GM21619 (cell line): ENCODE measurements at regions not wholly inside any gene's neighbourhood (a gene's known extent, or its start where the extent isn't known, plus 50 kb on each side); places are given as distances from the start of the nearest gene placed in this dataset.
A peak's percentile ranks its signal among the peaks of the same experiment; 100 is the strongest.
"Not testable (repeated sequence)": the region's sequence is repeated elsewhere in the genome, so short reads cannot be mapped to it uniquely, and the experiment has no call there.

Experiments
- ATAC-seq: cut with Tn5 transposase; IDR thresholded peaks from one replicate; pipeline ENCODE4 v1.9.1; 2021; ENCODE audit not compliant: unreplicated experiment

DNA sequence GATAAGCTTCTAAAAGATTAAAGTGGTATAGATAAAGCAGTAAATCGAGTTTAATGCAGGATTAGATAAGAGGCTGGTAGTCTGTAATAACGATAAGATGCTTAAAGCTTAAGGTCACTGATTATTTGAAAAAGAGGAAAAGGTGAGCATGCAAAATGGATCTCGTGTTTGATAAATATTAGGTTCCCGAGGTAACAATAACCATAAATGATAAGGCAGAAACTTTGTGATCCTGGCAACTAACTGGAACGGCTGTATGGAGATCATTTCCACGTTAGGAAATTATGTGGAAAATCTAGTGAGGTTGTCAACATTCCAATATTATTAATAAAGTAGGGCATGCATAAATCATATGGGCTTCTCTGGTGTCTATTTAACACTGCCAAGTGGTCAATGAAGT lies 255.5 kb downstream of the EFCAB11 start:
- no peak for ATAC-seq

DNA sequence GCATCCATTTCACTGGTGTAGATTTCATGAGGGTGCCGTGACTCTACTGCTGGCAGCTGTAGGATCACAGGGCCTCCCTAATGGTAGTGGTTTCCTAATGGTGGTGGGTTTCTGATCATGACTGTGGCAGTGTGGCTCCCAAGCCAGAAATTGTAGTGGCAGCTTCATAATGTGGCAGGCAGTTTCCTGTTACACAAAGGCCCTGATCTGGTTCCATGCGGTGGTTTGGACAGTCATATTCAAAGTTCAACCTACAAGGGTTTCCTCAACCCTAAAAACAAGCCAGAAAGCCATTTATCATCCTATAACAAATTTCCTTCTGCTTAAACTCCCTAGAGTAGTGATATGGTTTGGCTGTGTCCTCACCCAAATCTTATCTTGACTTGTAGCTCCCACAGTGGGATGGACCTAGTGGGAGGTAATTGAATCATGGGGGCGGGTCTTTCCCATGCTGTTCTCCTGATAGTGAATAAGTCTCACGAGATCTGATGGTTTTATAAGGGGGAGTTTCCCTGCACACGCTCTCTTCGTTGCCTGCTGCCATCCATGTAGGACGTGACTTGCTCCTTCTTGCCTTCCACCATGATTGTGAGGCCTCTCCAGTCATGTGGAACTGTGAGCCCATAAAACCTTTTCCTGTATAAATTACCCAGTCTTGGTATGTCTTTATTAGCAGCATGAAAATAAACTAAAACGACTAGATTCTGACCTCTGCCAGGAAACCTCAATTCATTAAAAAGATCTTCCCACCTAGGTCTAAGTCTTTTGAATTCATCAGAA lies 257.1 kb downstream of the EFCAB11 start:
- ATAC-seq: no peak

DNA sequence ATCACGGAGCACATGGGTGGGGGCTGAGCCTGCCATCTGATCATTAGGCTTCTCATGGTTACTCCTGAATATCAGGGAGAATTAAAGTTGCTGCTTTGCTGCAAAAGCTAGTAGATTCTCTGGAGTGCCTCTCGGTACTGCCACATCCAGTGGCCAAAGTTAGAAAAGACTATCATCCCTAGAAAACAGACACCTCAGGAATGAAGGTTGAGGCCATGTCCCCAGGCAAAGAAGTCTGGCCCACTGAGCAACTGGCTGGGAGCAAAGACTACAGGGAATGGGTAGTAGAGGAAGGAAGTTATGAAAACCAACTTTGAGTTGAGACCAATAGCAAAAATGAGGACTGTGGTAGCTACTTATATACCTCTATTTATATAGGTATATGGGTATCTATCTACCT lies 258.7 kb downstream of the EFCAB11 start:
- no peak for ATAC-seq

DNA sequence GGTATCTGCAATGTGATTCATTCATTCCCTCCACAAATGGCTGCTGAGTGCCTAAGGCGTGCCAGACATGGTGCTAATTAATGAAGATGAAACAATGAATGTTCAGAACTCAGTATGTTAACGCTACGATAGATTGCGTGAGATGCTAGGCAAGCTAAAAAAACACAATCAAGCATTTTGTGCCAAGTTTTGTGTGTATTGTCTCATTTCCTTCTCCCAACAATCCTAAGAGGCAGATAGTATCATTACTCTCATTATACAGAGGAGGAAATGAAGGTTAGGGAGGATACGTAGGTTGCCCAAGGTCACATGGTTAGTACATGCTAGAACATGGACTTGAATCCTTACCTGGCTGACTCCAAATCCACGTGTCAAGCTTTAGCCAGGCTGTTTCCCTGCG lies 264.4 kb downstream of the EFCAB11 start:
- ATAC-seq: no peak

DNA sequence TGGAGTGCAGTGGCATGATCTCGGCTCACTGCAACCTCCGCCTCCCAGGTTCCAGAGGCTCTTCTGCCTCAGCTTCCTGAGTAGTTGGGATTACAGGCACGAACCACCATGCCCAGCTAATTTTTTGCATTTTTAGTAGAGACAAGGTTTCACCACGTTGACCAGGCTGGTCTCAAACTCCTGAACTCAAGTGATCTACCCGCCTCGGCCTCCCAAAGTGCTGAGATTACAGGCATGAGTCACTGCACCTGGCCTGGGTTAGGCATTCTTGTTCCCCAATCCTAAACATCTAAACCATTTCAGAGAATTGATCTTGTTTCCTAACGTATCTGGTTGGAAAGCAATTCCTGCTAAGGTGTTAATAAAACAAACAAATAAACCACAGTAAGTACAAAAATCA lies 264.8 kb downstream of the EFCAB11 start:
- not testable (repeated sequence) for ATAC-seq

DNA sequence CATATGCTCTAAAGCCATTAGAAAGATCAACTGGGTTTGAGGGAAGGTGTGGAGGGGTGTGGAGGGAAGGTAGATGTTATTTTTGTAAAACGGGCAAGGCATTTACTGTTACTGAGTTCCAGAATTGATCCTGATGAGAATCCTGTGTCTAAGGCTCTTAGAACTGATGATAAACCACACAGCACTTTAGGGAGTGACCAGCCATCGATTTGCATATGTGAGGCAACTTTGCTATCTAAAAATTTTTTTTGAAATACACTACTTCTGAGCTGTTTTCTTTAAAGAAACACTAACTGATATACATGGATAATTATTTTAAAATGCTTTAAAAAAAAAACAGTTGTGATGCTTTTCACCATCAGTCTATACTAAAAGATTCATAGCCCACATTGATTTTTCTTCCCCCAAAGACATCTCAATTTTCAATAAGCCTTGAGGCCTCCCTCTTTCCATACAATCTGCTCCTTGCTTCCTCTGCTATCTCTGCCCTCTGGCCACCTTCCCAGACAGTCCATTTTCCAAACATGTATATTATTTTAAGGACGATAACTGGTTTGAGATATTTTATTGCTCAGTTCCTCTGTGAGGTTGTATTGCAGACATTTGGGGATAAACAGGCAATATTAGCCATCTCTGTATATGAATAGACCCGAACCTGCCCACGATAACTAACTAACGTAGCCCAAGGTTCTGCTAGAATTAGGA lies 265.9 kb downstream of the EFCAB11 start:
- ATAC-seq: no peak

DNA sequence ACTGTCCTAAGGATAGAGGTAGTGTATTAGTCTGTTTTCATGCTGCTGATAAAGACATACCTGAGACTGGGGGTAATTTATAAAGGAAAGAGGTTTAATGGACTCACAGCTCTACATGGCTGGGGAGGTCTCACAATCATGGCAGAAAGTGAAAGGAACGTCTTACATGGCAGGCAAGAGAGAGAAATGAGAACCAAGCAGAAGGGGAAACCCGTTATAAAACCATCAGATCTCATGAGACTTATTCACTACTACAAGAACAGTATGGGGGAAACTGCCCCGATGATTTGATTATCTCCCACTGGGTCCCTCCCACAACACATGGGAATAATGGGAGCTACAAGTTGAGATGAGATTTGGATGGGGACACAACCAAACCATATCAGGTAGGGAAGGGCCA lies 267.4 kb downstream of the EFCAB11 start:
- not testable (repeated sequence) for ATAC-seq

DNA sequence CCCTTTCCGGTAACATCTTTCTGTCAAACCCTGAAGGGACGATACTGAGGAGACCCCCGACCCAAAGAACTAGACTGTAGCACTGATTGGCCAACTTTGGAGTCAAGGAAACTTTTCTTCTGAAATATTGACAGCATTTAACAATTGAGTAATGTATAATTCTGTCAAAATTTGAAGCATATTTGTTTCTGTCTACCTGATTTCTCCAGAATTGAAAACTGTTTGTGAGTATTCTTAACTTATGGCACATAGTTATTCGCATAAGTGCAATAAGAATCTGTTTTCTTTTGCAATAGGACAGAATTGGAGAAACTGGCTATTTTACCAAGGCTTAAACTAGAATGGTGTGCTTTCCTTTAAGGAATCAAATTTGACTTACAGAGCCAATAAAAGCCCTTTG lies 267.1 kb upstream of the FOXN3 start:
- ATAC-seq: no peak

DNA sequence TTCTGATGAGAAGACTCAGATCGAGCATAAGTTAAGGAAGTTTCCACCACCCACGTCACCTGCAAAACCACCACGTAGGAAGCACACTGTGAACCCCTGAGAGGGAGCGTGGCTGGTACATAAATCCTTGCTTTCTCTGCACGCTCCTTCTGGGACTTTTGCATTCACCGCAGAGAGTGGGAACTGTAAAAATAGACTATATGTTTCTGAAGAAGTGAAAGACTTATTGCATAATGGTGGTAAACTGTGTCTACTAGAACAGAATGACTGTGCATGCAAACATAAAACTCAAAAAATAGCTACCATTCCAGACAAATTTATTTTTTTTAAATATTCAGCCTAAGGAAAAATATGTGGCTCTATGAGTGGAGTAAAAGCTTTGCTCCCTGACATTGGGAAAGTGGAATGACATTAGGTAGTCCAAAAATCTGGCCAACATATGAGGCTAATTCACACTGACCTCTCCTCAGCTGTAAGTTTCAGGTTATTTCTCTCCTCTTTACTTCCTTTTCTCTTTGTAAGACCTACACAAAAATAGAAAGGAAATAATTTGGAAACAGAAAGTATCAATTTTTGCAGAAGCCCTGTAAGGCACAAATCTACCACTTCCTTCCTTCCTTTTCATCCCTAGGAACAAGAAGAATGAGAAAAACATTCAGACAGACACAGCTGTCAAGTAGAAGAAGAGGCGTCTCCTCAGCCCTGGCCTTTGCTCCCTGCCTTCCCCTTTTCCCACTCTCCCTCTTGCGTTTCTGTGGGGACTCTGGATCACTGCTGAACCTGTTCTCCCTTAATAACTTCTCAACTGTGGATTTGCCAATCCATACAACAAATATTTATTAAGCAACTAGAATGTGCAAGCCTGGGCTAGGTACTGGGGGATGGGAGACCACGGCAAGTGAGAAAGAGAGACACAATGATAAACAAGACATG lies 264.3 kb upstream of the FOXN3 start:
- ATAC-seq: peak; percentile 89

DNA sequence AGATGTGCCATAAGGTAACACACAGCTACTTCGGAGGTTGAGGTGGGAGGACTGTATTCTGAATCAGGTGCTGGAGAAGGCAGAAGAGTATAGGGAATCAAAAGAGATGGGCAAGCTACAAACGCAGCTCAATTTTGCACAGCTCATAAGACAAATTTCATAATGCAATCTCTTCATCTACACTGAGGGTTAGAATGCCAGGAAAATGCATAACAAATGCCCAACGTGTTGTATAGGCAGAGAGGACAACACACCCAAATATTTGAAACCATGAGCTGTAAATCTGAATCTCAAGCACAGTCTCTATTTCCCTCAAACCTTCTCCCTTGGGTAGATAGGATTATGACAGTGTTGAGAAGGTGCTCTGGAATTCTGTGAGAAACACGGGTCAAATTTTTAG lies 263.1 kb upstream of the FOXN3 start:
- no peak for ATAC-seq

DNA sequence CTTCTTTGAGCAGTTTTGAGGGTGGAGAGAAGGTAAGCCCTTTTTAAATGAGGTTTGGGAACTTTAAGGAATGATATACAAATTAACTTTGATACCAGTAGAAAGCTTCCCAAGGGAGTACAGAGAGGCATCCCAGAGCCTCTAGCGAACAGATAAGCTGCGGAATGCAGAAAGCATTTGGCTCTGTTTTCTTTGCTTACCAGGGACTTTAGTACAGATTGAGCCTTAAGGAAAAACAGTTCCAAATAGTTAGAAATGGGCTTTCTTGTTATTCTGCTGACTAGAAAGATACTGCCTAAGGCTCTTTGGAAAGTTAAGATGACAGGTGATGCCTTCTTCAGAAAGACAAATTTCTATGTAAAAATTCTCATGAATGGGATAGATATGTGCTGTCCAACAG lies 261.7 kb upstream of the FOXN3 start:
- no peak for ATAC-seq

DNA sequence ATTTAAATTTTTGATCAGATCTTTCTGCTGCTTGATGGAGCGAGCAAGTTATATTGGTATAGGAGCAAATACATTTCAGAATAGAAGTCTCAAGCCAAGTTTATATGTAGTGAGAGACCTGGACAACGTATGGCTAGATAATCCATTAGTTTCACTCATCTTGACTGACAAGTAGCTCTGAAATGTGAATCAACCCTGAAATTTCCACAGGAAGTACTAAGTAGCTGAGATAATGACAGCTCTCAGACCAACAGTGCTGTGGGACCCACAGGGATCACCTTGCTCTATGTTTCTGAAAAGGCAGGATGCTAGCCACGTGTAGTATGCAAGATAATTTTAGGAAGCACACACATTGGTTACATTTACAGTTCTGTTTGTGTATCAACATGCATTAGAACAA lies 258.6 kb upstream of the FOXN3 start:
- ATAC-seq: no peak

DNA sequence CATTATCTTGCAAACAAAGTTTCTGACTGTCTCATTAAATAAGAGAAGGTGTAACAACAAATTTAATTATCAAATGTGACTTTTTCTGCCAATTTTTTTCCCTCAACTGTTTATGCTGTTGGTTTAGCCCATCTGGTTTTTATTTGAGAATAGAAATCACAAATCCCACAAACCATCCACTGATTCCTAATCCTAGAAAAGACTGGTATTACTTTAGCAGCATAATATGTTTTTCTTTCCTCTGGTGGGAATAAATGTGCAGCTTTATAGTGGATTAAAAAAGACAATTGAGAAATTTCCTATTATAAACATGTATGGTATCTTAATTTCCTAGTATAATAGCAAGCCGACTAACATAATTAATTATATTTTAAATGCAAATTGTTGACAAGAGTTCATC lies 257.9 kb upstream of the FOXN3 start:
- no peak for ATAC-seq

DNA sequence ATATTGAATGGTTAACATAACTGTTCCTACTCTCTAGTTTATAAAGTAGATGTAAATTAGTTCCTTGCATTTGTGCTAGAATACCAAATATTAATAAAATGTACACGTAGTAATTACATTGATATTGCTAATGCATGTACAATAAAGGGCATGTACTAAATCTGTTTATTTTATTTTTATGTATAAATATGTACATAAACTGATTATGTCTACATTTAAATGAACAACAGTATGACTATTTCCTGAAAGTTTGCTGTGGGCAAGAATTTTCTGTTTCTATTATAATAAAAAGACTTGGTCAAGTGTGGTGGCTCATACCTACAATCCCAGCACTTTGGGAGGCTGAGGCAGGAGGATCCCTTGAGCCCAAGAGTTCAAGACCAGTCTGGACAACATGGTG lies 257.2 kb upstream of the FOXN3 start:
- ATAC-seq: no peak

DNA sequence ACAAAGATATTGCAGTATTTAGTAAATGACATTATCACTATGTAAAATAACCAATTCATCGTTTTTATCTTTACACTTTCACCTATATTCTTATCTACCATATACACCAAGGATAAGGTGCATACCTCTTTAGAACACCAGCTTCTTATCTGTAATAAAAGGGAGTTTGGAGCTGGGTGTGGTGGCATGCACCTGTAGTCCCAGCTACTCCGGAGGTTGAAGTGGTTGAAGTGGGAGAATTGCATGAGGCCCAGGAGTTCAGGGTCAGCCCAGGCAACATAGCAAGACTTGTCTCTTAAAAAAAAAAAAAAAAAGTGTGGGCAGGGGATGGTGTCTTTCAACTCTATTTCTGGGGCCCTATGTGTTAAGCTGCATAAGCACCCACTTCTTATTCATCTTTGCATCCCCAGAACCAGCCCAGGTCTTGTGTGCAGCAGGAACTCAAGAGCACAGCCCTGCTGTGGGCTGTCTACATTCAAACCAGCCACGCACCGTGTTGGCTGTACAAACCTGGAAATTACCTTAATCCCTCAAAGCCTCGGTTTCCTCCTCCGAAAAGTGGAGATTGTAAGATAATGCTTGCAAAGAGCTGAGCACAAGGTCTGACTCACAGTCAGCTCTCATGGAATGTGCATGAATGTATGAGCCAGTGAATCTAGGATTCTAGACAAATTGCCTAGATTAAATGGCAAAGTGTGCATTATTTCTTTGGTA lies 256.6 kb upstream of the FOXN3 start:
- ATAC-seq: no peak

DNA sequence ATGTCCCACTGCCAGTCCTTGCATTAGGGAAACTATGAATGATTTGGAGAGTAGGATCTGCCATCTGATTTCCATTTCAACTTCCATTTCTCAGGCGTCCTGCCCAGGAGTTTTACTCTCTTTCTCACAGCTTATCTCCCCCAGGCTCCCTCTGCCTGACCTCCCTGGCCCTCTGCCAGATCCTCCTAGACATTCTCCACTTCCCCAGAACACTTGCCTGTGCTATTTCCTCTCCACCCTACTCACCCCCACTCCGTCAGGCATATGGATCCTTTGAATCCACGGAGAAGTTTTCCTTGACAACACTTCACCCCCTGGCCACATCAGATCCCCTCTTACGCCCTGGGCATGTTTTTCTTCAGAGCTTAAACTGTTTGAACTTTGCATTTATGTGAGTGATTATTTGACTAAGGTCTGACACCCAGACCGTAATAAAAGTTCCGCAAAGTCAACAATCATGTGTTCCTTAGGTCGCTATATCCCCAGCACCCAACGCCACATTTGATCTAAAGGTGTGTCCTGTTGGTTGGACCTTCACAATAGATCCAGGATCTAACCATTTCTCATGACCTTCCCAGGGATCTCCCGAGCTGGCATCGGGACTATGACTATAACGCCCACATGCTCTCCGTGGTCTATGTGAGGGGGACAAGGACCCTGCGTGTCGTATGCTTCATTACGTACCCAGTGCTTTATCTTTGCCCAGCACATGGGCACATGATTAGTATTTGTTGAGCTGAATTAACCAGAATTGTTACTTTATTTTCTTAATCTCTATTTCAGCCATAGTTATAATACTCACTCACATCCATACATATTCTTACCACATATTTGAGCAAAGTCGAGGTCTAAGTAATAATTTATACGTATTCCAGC lies 255.8 kb upstream of the FOXN3 start:
- no peak for ATAC-seq

DNA sequence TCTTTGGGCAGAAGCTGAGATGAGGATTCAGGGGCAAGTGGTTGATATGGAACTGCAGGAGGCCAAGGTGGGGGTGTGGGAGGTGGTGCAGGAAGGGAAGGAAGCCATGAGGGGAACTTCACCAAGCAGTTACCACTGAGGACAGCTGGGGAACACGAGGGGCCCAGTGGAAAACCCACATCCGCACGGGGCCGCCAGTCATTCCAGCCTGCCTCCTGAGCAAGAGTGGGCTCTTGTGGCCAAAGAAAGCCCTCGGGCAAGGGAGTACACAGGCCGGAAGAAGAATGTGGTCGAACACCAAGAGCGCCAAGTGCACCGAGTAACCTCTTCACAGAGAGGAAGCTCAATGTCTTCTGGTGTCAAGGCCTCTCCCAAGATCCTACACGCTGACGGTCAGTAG lies 252.2 kb upstream of the FOXN3 start:
- ATAC-seq: no peak

DNA sequence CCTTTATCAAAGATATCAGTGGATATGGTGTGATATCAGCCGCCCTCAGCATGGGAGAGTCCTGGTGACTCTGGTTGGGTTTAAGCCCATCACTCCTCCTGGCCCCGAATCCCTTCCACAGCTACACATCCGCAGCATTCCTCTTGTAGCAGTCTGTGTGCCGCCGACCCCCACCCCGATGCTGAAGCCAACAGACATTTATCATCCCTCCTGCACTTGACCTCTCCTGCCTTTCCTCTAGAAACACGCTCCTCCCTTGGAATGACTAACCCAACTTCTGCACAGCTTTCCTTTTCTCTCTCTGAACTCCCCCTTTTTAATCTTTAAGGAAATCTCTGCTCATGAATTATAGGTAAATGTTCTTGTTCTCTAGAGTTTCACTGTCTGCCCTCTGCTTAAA lies 250.9 kb upstream of the FOXN3 start:
- no peak for ATAC-seq

DNA sequence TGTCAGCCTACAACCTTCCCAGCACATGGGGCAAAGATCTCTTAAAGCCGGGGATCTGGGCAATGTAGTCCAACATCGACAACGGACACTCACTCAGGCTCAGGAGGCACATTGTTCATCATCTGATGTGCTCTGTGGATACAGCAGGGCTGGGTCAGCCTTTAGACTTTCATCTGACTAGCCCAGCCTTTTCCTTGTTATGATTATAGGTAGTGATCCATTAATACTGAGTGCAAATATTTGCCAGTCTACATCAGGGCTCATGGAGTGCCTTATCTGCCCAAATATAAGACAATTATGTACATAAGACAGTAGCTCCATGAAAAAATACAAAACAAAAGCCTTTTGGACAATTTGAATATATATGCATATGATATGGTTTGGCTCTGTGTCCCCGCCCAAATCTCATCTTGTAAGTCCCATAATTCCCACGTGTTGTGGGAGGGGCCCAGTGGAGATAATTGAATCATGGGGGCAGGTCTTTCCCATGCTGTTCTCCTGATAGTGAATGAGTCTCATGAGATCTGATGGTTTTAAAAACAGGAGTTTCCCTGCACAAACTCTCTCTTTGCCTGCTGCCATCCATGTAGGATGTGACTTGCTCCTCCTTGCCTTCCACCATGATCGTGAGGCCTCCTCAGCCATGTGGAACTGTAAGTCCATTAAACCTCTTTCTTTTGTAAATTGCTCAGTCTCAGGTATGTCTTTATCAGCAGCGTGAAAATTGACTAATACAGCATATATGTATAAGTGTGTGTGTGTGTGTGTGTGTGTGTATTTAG lies 248.5 kb upstream of the FOXN3 start:
- ATAC-seq: not testable (repeated sequence)
